Body of pancreas (tissue), 4 donors: ENCODE measurements at regions not wholly inside any gene's neighbourhood (a gene's known extent, or its start where the extent isn't known, plus 50 kb on each side); places are given as distances from the start of the nearest gene placed in this dataset.

Source experiments
- CTCF ChIP-seq, 7 experiments: fragments of 450-650 bp in 4 of 7; fragments of 200-600 bp in 3 of 7; sonication (generic) in 3 of 7; IDR thresholded peaks; one replicate each; pipeline ENCODE4 v1.5.1; 2016 to 2019; ENCODE audit warnings: antibody characterized with exemption in 7 of 7
- POLR2A ChIP-seq, 3 donors: fragments of 450-650 bp; IDR thresholded peaks; one replicate each; pipeline ENCODE4 v1.6.1; 2016; ENCODE audit warnings: antibody characterized with exemption in 3 of 3, mild to moderate bottlenecking in 2 of 3

GRCh38 chr13:95385798-95386197 is 84.5 kb upstream of the ABCC4 start:
- TF ChIP-seq CTCF (IDR thresholded peaks at IDR 0.05): no peak
- TF ChIP-seq POLR2A (IDR thresholded peaks at IDR 0.05): no peak
